ENCODE measurements at regions not wholly inside any gene's neighbourhood (a gene's known extent, or its start where the extent isn't known, plus 50 kb on each side); places are given as distances from the start of the nearest gene placed in this dataset.

DNA sequence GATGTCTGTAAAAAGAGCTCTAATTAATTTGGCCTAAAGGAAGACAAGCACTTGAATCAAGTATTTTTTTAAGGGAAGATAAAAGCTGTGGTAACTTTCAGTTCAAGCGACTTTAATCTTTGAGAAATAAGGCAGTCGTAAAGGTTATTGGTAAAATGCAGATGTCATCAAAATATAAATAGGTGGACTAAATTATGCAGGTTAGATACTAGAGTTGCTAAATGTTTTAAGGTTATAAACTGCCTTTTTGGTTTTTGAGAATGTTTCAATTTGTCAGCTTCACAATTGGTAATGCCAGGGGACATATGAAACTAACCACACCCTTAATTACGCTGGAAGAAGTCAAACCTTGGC is 159.5 kb upstream of the OLIG3 start:
- Histone ChIP-seq H2BK5ac (ENCODE audit: low read depth, low read length) (no peak overlapping the region), H2BK15ac (ENCODE audit: low read length) (no peak overlapping the region), H4K5ac (ENCODE audit: insufficient read length, low read depth, low read length) (no peak overlapping the region), H3K36me3 (ENCODE audit: control insufficient read depth in 2 of 4, insufficient read depth in 4 of 4, low read length in 3 of 4) (peaks cover 0 to 2% (median 0%) of the 10 kb centered on the region in 4 experiments; a peak in 1 of 8 replicates), H3K14ac (ENCODE audit: insufficient read length) (no peak overlapping the region), H3K4me3 (ENCODE audit: extremely low read depth in 1 of 4, insufficient read depth in 2 of 4, low read depth in 3 of 4, low read length in 4 of 4) (no peak overlapping the region), H3K4me2 (ENCODE audit: insufficient read depth in 1 of 2, low read depth in 2 of 2, low read length in 2 of 2) (no peak overlapping the region), H2AFZ (ENCODE audit: low read length) (no peak overlapping the region), H3K27me3 (replicated peaks in 1 of 4; ENCODE audit: control insufficient read depth in 3 of 4, extremely low read depth in 1 of 4, insufficient read depth in 3 of 4, low read length in 3 of 4) (peaks cover 0 to 1% (median 0%) of the 10 kb centered on the region in 4 experiments; a peak in 1 of 7 replicates), H3K79me1 (ENCODE audit: low read depth, low read length) (no peaks in the 10 kb centered on the region), H3K4ac (replicated peaks; ENCODE audit: insufficient read length, low read depth, low read length) (no peak overlapping the region), H3K56ac (replicated peaks; ENCODE audit: insufficient read length, low read depth, low read length) (no peak overlapping the region), H3K23me2 (ENCODE audit: low read depth, low read length) (no peaks in the 10 kb centered on the region), H2BK120ac (replicated peaks; ENCODE audit: low read depth, low read length) (no peak overlapping the region), H2BK12ac (ENCODE audit: low read depth, low read length) (no peak overlapping the region), H3K9ac (replicated peaks in 1 of 4; ENCODE audit: extremely low read depth in 1 of 4, low read depth in 3 of 4, low read length in 3 of 4) (no peak overlapping the region), H3K9me3 (ENCODE audit: insufficient read depth in 2 of 2, low read depth in 1 of 2, low read length in 1 of 2) (peaks cover 35 to 36% of the 10 kb centered on the region in 2 experiments), H2AK5ac (ENCODE audit: low read depth, low read length) (no peak overlapping the region), H2BK20ac (ENCODE audit: low read length) (no peak overlapping the region), H4K8ac (ENCODE audit: extremely low read depth, insufficient read depth, low read length) (no peak overlapping the region), H4K20me1 (replicated peaks in 1 of 2; ENCODE audit: control insufficient read depth in 1 of 2, insufficient read depth in 2 of 2, low read length in 2 of 2) (no peaks in the 10 kb centered on the region), H3K79me2 (ENCODE audit: control insufficient read depth in 1 of 2, insufficient read depth in 2 of 2, low read length in 2 of 2) (no peaks in the 10 kb centered on the region), H3K4me1 (replicated peaks in 1 of 4; ENCODE audit: control insufficient read depth in 3 of 4, insufficient read depth in 4 of 4, low read length in 3 of 4) (no peaks in the 10 kb centered on the region), H4K91ac (replicated peaks; ENCODE audit: insufficient read length, low read length) (no peak overlapping the region), H3K18ac (ENCODE audit: extremely low read depth, low read length) (no peak overlapping the region), H3K23ac (ENCODE audit: insufficient read length) (no peak overlapping the region), H3K27ac (ENCODE audit: low read depth, low read length) (no peak overlapping the region)
- 91% methylated on average over 3 of the region's 3 CpGs; no CpG with 5 or more reads in 1 of the 2 experiments for WGBS, 2 experiments (ENCODE audit: extremely low coverage in 1 of 2, insufficient coverage in 1 of 2, insufficient read length in 1 of 2, insufficient replicate concordance in 2 of 2, low coverage in 1 of 2, low lambda C conversion rate in 2 of 2, missing lambda C conversion rate in 1 of 2)
- ChIA-PET POLR2A (ENCODE audit: partially characterized antibody) (no interaction called here), CTCF (ENCODE audit: partially characterized antibody) (interaction anchor here (0.7 to 1.4 kb wide), 3 partner anchors 8 to 559 kb away, joined by 3 to 4 read pairs (median 3); no protein-coding TSS in a partner anchor)
- DNase-seq (ENCODE audit: low read depth in 1 of 2, low spot score in 2 of 2) (no peak), FAIRE-seq (no peak)
- no peak for TF ChIP-seq BACH1 (IDR thresholded peaks at IDR 0.05; ENCODE audit: low read length)
- TF ChIP-seq SP1 (IDR thresholded peaks at IDR 0.05; ENCODE audit: low read depth, low read length) = no peak
- no peak for TF ChIP-seq SRF (IDR thresholded peaks at IDR 0.05; ENCODE audit: low read depth, low read length)
- no peak for TF ChIP-seq POLR2AphosphoS5 (IDR thresholded peaks at IDR 0.05; ENCODE audit: low read depth, low read length)
- no peak for TF ChIP-seq CHD2 (IDR thresholded peaks at IDR 0.05; ENCODE audit: low read length)
- no peak for TF ChIP-seq PHF8 (conservative IDR thresholded peaks at IDR 0.05; ENCODE audit: low read depth, low read length)
- no peak for TF ChIP-seq BRCA1 (IDR thresholded peaks at IDR 0.05; ENCODE audit: low read depth, low read length)
- TF ChIP-seq KDM5A (IDR thresholded peaks at IDR 0.05; ENCODE audit: low read length) = no peak
- no peak for TF ChIP-seq RFX5 (IDR thresholded peaks at IDR 0.05; ENCODE audit: borderline replicate concordance, low read depth, low read length)

Measured in H1 (cell line).